Fibroblast of skin of right biceps (primary cell): ENCODE measurements at regions not wholly inside any gene's neighbourhood (a gene's known extent, or its start where the extent isn't known, plus 50 kb on each side); places are given as distances from the start of the nearest gene placed in this dataset.

Experiments
- DNase-seq: peaks from one replicate; pipeline ENCODE4 v3.0.0-alpha.2; 2013

DNA sequence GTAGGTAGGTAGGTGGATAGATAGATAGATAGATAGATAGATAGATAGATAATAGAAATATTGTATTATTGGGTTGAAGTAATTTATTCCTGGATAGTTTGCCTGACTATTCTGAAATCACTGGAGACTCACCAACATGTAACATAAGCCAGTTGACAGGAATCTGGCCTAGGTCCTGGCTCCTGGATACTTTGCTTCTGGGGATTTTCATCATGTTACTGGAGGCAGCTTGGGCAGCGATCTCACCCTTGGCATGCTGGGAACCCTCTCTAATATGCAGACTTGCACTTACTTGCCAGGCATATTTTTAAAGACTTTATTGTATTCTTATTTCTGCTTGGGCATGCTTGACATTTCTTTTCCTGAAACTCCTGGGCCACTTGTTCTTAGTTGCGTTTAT, 709.1 kb upstream of the FZD8 start:
- no peak for DNase-seq

DNA sequence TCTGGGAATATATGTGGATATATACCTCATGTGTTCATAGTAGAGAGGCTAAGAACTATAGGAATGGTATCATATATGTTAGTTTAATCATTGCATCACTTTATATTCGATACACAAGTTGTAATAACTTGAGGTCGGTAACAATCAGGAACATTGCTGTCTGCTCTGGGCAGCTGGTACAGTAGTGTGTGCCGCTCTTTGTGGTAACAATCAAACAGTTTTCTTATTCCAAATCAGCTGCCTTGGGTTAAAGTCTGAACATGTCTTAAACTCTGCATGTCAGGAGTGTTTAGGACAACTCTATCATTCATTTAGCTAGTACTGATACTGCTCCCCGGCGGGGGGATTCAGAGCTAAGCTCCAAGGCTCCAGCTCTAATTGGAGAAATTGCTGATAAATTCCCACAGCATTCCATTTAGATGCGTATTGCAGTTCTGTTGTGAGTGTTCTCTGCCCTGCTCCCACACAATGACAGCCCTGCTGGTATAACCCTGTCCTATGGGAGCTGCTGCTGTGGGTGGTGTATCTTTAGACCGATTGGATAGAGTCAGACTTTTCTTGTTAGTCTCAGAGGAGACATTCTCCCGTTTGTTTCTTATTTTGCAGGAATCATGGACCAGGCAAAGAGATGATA, 707.5 kb upstream of the FZD8 start:
- peak; percentile 97 for DNase-seq

DNA sequence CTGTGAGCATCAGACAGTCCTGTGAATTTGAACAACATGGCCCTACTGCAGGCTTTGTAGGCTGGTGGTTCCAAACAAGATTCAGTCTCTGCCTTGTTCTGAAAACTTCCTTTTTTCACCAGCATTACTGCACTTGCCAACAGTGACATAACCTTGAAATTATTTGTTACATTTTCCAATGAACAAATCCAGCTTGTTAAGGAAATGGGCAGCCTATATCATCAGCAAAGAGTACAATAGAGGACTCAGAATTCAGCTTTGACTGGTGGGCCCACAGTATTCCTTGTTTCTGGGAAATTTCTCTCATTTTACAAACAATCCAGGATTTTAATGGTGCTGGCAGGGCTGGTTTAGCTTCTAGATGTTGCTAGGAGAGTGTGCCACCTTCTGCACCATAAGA, 703.7 kb upstream of the FZD8 start:
- DNase-seq: peak; percentile 34

DNA sequence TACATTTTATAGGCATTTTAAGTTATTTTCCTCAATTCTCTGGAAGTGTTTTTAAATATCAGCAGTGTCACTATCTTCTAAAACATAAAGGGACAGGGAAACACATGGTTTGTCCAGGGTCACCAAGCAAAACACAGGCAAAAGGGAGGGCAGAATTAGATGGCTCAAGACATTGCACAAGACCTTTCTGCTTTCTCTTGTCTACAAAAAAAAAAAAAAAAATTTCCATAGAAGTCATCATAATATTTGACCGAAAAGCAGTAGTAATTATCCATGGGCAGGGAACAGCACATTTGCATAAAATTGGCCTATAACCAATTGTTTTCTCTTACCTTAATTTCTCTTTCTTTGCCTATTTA, 703.1 kb upstream of the FZD8 start:
- DNase-seq: no peak

DNA sequence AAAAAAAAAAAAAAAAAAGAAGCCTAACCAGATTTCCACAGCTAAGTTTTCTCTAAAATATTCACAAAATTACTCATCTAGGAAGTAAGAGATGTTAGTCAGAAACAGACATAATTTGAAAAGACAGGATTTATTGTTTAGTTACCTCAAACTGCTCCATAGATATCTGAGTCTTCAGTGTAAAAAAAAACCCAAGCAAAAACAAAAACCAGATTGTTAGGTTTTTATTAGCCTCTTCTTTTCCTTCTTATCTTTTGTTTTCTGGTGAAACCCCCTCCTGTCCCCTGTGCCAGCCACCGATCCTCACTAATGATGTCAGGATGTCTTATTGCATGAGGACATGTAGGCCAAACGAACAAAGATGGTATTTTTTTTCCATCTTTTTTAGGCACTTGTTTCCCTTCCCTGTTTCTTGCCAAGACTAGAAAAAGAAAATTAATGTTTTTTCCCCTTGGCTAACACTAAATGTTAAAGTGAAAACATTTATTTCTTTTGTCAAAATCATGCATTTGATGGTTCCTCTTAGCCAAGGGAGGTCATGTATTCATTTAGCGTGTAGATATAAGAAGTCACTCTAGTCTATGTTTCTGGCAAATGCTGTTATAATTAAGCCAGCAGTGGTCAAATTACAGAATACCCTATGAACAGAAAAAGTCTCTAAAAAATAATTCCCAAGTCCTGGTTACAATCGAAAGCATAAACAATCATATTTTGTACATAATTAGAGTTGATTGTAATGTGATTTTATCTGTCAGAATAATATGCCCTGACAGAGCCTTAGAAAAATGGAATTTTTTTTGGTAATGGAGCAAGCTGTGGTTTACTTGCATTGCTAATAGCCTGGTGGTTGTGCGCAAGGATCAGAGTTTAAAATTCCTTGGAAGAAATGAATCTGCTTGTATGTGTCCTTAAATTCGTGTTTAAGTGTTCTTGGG, 702.4 kb upstream of the FZD8 start:
- DNase-seq: peak; percentile 67

DNA sequence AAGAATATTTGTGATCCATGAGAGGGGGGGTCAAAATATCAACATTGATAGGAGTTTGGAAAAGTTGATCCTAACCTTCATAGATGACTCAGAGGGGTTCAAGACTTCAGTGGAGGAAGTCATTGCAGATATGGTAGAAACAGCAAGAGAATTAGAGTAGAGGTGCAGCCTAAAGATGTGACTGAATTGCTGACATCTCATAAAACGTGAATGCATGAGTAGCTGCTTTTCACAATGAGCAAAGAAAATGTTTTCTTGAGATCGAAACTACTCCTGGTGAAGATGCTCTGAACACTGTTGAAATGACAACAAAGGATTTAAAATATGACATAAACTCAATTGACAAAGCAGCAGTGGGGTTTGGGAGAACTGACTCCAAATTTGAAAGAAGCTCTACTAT, 700.7 kb upstream of the FZD8 start:
- no peak for DNase-seq

DNA sequence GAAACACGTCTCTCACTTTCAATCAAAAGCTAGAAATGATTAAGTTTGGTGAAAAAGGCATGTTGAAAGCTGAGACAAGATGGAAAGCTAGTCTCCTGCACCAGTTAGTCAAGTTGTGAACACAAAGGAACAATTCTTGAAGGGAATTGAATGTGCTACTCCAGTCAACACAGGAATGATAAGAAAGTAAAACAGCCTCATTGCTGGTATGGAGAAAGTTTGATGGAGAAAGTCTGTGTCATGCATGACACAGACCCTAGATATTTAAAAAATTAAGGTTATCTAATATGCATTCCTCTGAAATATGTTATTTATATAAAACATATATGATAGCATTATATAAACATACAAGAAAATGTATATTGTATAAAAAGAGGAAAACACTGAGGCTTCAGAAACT, 699.4 kb upstream of the FZD8 start:
- DNase-seq: peak; percentile 52

DNA sequence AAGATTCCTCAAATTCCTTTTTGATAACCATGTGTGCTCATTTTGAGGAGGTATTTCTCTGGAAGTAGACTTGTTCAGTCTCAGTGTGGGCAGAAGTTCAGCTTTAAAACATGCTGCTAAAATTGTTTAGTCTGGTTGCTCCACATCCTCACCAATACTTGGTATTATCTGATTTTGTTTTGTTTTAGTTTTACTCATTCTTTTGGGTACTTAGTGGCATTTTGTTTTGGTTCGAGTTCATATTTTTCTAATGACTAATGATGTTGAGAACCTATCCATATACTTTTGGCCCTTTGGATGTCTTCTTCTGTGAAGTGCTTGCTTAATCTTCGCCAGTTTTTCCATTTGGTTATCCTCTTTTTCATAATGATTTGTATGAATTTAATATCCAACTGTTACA, 694.2 kb upstream of the FZD8 start:
- DNase-seq: peak; percentile 71

DNA sequence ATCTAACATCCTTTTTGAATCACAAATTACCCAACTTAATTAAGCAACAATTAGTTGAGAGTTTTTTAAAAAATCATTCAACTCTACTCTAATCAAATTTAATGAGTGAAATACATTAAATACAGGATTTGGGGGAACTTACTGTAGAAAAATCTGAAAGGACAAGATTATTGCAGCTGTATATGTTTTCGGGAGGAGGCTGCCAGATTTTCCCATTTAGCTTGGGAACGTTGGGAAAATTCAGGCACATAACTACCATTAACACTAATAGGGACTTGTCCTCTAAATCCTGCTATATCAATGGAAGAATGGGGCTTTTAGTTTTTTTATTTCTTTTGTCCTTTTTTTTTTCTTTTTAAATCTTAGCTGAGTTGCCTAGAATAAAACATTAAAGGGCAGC, 691.4 kb upstream of the FZD8 start:
- no peak for DNase-seq

DNA sequence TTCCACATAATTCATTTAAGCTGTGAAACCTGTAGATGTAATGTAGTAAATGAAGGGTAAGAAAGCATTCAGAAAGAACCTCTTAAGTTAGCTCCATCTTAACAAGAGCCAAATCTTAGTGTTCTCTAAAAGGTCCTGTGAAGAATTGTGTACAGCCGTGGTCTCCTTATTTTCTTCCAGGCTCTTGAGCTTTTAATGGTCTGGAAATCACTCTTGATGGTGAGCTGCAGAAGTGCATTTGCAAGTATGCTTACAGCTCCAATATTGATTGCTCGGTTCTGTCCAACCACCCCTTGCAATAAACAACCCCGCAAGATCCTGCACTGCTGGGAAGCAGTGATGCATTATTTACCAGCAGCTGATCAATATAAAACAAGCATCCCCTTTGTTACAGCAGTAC, 690.8 kb upstream of the FZD8 start:
- no peak for DNase-seq

DNA sequence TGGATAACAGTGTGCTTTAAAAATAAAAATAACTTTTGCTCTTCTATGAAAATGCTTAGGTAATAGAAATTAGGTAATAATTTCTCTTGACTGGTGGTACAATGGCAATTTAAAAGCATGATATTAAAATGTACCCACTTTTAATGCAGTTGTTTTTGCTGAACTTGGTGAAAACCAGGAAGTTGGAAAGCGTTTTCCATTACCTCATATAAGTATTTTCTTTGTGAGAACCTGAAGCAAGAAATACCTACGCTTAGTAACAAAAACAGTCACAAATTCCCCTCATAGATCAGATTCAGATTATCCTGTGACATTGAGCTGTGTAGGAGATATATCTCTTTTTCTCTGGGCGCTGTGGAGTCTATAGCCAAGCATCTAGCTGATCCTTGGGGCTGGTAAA, 689.0 kb upstream of the FZD8 start:
- DNase-seq: no peak

DNA sequence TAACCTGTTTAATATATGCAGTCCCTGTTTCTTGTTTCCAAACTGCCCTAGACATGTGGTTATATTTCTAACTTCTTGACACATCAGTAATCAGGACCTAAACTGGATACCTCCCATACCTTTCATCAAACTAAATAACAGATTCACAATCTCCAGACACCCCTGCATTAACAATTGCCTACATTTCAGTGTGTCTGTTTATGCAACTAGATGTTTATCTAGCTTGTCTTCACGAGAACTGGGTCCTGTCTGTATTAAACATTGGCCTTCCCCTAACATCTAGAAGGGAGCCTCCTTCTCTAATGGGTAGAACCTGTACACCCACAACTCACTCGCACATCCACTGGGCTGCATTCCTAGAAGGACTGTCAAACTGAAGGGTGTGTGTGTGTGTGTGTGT, 683.7 kb upstream of the FZD8 start:
- DNase-seq: no peak

DNA sequence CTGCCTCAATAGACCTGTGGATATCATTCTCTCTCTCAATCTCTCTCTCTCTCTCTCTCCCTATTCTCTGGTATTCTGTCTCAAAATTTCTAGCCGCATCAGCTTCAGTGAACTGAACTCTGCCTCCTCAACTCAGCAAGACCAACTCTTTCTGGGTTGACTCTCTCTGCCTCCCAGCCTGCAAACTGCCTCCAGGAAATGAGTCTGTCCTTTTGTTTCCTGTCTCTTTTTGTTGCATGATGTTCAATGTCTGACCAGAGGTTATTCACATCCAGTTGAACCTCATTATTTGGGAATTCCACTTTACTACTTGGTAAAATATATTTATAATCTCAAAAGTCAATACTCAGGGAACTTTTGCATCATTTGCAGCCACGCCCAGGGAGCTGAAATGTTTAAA, 682.7 kb upstream of the FZD8 start:
- no peak for DNase-seq

DNA sequence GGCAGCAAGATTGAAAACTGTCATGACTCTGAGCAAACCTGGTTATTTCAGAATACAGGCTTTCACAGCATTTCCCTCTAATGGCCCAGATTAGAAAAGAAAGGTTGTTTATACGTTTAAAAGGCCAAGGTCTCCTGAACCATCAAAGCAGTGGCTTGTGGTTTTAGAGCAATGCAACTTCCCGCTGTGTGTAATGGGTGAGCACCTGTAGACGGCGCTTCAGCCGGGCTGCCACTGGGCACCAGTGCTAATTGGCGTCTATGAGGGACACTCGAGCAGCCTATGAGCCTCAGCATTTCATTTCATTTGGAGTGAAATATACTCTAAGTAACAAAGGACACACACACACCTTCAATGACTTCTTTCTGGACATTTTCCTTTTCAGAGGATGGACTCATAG, 671.0 kb upstream of the FZD8 start:
- no peak for DNase-seq

DNA sequence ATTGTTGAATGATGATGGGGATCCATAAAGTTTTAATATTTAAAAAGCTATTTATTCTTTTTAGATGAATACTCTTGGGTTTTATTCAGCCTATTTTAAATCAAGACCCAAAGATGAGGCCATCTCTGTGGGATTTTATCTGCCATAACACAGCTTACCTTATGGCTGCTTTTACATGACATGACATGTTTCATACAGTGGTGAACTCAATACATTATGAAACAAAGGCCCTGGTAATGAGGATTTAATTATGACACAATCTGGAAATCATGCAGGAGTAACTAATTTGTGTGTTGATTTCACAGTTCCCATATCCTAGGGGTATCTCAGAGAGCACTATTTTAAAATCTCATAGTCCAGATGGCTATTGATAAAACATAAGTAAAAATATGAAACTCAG, 661.8 kb upstream of the FZD8 start:
- DNase-seq: no peak

DNA sequence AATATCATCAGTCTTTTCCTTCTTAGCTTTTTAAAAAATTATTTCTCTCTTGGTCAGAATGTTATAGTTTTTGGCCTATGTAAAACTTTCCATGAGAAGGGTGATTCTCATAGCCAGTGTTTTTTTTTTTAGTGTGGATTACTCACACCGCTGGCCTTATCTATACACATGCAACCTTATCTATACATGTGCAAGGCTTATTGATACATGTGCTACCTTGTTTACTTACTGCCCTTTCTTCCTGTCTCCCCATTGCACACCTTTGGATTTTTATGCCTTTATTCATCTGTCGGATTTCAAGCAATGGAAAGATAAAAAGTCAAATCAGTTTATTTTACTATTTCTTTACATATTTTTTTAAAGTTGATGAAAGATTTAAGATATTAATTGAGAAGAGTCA, 660.0 kb upstream of the FZD8 start:
- DNase-seq: no peak

DNA sequence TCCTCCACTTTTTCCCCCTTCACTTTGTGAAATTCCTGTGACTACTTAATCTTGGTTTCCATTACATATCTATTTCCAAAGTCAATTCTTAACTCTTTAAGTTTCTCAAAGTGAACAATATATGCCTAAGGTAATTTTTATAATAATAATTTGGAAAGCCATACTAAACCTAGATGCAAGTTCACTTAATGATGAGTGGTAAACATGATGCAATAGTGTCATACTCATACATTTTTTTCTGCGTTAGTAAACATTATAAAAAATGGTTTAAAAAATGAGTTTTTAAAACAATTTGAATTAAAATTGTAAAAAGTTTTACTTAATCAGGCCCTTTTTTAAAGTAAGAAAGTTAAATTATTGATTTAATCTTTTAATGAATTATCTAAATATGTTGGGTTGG, 659.4 kb upstream of the FZD8 start:
- no peak for DNase-seq

DNA sequence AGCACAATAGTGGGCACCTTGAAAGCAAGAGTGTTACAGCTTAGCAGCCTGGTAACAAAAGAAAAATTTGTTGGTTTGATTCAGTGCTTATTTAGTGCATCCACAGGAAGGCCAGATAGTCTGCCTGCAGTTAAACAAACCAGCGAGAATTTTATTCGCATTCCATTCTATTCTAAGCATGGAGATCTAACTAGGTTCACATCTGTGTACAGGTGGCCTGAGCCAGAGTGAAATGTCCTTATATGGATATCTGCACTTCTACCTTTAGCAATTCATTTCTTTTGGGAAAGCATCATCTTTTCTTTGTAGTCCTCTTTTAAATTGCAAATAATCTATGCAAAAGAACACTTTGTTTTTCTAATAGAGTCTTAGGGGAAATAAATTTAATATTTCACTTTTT, 659.0 kb upstream of the FZD8 start:
- DNase-seq: no peak

DNA sequence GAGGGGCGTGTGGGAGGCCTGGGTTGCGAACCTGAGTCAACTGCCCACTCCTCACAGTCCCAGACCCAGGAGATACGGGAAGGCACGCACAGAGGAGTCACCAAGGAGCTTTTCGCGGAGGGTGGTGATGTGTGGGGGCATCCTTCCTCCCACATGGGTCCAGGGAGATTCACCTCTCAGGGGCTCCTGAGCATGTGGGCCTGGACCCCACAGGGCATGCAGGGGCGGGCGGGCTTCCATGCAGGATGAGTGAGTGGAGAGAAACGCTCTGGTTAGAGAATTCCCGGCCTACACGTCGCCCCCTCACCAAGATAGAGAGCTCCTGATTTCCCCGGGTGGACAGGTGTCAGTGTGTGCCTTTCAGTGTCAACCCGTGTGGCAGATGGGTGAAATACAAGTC, 641.7 kb upstream of the FZD8 start:
- no peak for DNase-seq

DNA sequence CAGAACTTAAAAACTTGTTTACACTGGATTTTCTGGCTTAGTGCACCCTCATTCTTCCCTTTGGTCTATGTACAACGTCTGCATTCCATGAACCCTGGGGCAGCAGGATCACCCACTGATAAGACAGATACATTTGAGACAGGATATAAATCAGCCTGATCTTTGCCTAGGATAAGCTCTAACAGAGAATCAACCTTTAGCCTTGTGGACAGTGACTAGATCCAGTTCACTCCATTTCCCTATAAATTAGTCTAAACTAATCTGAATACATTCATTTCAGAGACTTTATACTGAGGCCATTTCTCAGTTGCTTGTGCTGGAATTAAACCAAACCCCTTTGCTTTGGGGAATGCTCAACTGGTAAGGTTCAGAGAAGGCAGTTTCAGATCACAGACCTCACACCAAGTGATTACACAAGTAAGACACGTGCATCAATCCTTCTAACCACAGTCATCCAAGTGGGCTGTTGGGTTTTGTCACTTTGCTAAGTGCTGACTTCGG, 639.8 kb upstream of the FZD8 start:
- DNase-seq: peak; percentile 56

DNA sequence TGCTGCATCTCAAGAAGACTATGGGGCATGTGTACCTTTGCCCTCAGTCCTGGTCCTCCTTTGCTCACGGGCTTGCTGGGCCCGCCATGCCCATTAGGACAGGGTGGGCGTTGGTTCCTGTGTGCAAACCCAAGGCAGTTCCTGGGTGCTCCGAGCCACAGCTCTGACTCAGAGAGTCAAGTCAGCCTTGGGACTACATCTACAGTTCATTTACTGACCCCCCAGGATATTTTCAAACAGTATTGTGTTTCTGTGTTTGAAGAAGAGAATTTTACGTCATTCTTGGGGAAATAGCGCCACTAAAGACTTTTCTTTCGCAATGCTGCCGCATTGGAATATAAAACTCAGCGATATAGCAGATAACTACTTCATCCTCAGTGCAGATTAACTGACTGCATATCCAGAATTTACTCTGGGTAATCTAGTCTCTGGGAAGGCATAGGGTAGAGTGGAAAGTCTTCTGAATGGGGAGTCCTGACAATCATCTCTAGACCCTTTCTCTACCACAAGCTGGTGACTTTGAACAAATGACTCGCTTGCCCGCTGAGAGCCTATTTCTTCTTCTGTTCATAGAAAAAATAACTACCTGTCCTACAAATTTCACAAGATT, 638.9 kb upstream of the FZD8 start:
- DNase-seq: no peak

DNA sequence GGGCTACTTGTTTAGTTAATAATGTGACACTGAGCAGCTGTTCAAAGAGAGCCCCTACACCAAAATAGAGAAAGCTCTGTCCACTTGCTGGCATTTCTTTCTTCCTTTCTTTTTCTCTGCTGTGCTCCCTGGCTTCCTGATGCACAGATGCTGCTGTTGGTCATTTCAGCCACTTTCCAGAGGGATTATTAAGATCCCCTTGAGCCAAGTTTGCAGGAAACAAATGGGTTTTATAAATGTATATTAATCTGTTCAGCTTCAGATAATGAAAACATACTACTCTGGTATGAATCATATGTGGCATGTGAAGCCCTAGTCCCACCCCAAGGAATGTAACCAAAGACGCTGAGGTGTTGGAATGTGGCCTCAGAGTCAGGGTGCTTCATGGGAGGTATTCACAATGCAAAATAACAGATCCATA, 638.2 kb upstream of the FZD8 start:
- peak; percentile 81 for DNase-seq

DNA sequence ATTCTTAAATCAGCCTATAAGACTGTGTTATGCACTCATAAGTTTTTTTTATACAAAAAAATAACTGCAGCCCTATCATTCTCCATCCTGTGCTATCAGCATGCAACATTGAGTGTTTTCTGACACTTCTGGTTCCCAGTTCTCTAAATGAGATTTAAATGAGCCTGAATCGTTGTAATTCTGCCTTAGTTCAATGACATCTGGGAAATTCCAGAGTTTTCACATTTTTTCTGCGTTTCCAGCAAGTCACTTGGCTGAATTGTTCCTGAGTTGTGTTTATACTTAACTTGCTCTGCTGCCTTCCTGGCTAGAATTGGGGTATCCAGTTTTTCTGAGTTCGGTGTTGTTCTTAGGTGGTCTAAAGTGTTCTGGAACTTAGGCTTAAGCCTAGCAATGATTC, 636.1 kb upstream of the FZD8 start:
- no peak for DNase-seq

DNA sequence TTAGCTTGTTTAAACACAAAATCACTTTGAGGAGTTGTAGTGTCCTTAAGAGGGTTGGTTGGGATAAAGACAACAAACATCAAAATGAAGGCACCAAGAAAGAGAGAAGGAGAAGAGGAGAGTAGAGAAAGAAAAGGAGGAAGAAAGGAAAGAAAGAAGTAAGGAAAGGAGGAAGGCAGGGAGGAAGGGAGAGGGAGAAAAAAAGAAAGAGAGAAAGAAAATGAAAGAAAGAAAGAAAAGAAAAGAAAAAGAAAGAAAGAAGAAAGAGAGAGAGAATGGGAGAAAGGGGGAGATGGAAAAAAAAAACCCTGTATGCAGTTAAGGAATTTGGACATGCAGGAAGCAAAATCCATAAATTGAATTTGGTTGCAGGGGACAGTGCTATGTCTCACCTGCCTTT, 635.4 kb upstream of the FZD8 start:
- no peak for DNase-seq
